ENCODE measurements at regions not wholly inside any gene's neighbourhood (a gene's known extent, or its start where the extent isn't known, plus 50 kb on each side); places are given as distances from the start of the nearest gene placed in this dataset.

DNA sequence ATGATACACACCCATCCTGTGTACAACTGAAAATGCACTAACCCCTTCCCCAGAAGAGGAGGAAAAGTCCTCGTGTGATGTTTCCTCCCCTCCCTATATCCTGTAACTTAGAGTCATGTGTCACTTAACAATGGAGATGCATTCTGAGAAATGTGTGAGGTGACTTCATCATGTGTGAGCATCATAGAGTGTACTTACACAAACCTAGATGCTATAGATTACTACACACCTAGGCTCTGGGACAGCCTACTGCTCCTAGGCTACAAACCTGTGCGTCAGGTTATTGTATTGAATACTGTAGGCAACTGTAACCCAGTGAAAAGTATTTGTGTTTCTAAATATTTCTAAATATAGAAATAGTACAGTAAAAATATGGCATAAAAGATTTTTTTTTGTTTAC, 98.6 kb upstream of the FAM180A start:
- H3K36me3 ChIP-seq = no peaks in the 10 kb centered on the region
- H3K4me3 ChIP-seq = no peak overlapping the region
- peaks cover 0 to 2% of the 10 kb centered on the region in 2 donors for H3K9me3 ChIP-seq
- ATAC-seq (no peak), DNase-seq (no peak)
- TF ChIP-seq CTCF (IDR thresholded peaks at IDR 0.05) = no peak
- H3K27me3 ChIP-seq = no peaks in the 10 kb centered on the region
- no peaks in the 10 kb centered on the region for H3K4me1 ChIP-seq
- no peak overlapping the region for H3K27ac ChIP-seq
- intact Hi-C loops (cut with DNase I) = no loop called here

GRCh38 chr7:135846339-135846738, 97.7 kb upstream of the FAM180A start:
- DNase-seq (no peak), ATAC-seq (no peak)
- no peaks in the 10 kb centered on the region for H3K27me3 ChIP-seq
- H3K36me3 ChIP-seq = no peaks in the 10 kb centered on the region
- TF ChIP-seq CTCF (IDR thresholded peaks at IDR 0.05) = no peak
- intact Hi-C loops (cut with DNase I) = no loop called here
- no peak overlapping the region for H3K27ac ChIP-seq
- peaks cover 0 to 2% of the 10 kb centered on the region in 2 donors for H3K9me3 ChIP-seq
- H3K4me1 ChIP-seq = no peaks in the 10 kb centered on the region
- no peak overlapping the region for H3K4me3 ChIP-seq

GRCh38 chr7:135845415-135846075, 96.9 kb upstream of the FAM180A start:
- H3K27ac ChIP-seq = no peak overlapping the region
- intact Hi-C loops (cut with DNase I) = no loop called here
- DNase-seq (no peak), ATAC-seq (no peak)
- H3K27me3 ChIP-seq = no peaks in the 10 kb centered on the region
- H3K36me3 ChIP-seq = no peaks in the 10 kb centered on the region
- no peaks in the 10 kb centered on the region for H3K4me1 ChIP-seq
- TF ChIP-seq CTCF (IDR thresholded peaks at IDR 0.05) = no peak
- peaks cover 0 to 2% of the 10 kb centered on the region in 2 donors for H3K9me3 ChIP-seq
- H3K4me3 ChIP-seq = no peak overlapping the region

DNA sequence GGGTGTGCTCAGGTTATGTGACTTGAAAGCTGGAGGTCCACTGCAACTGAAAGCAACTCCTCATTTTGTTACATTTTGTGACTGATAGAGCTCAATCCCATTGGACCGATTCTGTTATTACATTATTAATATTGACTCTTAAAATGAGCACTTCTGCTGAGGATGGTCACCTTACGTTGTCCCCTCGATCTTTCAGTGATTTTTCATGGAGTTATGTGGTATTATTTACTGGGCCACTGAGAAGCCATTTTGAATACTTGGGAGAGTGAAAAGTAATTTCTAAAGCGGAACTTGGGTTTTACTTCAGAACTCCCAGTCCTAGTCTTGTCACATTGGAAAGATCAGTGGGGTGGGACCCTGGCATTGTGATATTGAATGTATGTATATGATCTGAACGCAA, 96.3 kb upstream of the FAM180A start:
- no peak for DNase-seq
- intact Hi-C loops (cut with DNase I) = no loop called here
- Histone ChIP-seq H3K27ac (no peak overlapping the region), H3K4me1 (no peaks in the 10 kb centered on the region), H3K4me3 (no peak overlapping the region), H3K27me3 (no peaks in the 10 kb centered on the region), H3K9me3 (peaks cover 0 to 2% of the 10 kb centered on the region in 2 donors), H3K36me3 (no peaks in the 10 kb centered on the region)
- ATAC-seq = no peak
- TF ChIP-seq CTCF (IDR thresholded peaks at IDR 0.05) = no peak

GRCh38 chr7:135843214-135843613, 94.6 kb upstream of the FAM180A start:
- no peak overlapping the region for H3K27ac ChIP-seq
- DNase-seq (no peak), ATAC-seq (no peak)
- H3K4me1 ChIP-seq = no peaks in the 10 kb centered on the region
- intact Hi-C loops (cut with DNase I) = no loop called here
- no peak overlapping the region for H3K4me3 ChIP-seq
- H3K27me3 ChIP-seq = no peaks in the 10 kb centered on the region
- TF ChIP-seq CTCF (IDR thresholded peaks at IDR 0.05) = no peak
- H3K9me3 ChIP-seq = no peaks in the 10 kb centered on the region
- no peaks in the 10 kb centered on the region for H3K36me3 ChIP-seq
